ENCODE measurements at regions not wholly inside any gene's neighbourhood (a gene's known extent, or its start where the extent isn't known, plus 50 kb on each side); places are given as distances from the start of the nearest gene placed in this dataset.
"Not testable (repeated sequence)": the region's sequence is repeated elsewhere in the genome, so short reads cannot be mapped to it uniquely, and the experiment has no call there.

DNA sequence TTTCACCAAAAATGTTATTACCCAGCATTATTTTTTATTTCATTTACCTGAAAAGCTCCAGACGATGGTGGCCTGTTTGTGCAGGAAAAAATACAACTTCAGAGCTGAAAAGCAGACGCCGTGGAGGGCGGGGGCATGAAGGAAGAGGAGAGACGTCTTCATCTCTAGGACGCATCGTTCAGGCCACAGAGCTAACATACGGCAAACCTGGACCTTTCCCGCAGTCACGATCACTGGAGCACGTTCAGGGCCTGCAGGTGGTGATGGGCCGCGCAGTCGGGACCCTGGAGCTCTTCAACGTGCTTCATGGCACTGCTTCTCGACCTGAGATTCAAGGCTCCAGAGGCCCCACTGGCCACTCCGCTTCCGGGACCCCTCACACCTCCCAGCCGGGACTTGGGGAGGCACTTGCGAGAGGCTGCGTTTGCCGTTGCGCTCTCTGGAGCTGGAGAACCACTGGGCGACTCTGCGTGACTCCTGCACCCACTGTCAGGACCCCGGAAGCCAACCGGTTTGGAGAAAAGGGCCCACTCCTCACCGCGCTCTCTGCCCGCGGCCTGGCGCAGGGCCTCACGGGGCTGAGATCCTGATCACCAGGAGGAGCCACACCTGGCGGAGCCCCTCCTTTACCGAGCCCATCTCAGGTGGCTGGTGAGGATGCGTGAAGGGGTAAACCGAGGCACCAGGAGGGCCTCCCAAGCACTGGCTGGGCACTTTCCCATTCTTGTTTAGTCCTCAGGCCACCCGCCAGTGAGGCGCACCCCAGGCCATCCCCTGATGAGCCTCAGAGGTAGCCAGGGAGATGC lies 164.4 kb upstream of the AFDN start:
- no peak for DNase-seq

DNA sequence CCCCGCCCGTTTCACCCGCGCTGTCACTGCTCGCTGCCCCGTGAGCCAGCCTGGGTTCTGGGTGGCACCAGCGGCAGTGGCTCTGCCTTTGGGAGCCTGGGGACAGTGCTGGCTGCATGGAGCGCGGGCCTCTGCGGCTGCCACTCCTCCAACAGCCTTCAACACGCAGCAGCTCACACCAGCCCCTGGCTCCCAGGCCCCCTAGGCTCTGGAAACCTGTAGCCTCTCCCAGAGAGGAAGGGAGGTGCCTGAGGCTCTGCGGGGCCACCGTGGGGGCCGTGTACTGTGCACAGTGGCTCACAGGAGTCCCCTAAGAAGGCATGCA lies 163.9 kb upstream of the AFDN start:
- no peak for DNase-seq

DNA sequence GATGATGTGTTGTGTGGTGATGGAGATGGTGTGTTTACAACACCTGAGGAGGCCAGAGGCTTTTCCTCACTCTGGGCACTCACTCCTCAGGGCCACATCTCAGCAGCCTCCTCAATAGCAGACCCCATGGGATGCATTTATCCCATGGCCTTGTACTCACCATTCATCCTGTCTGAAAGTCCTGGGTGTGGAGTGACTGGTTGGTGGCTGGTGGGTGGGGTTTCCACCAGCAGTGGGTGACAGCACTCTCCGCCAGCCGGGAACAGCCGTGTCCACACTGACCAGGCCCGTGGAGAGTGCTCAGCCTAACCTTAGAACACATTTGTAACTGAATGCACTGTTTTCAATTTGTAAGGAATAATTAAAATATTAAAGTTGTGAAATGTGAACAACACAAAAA lies 163.4 kb upstream of the AFDN start:
- DNase-seq, result no peak

DNA sequence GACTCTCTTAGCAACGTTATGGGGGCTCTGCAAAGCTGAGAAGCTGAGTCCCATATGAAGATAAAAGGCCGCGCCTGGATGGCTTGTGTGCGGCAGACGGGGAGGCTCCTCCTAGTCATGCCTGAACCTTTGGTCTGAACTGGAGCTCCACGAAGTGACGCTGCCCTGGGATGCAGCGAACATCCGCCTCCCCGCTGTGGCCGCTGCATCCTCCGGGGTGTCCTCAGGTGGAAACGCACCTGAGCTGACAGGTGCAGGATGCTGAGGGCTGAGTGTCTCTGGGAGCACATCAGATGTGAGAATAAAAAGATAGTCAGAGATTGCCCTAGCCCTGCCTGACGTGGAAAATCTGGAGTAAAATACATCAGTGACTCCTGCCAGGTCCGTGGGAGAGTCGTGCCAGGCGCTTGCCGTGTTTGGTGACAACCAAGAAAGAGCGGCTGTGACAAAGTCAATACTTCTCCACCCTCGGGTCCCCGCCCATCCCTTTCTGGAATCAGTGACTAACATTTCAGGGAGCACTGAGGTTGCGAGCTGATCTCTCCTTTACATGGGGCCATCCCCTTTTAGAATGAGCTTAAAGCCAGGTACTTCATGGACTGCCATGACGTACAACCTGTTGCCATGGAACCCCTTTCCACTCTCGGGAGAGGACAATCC lies 162.8 kb upstream of the AFDN start:
- DNase-seq, result no peak

DNA sequence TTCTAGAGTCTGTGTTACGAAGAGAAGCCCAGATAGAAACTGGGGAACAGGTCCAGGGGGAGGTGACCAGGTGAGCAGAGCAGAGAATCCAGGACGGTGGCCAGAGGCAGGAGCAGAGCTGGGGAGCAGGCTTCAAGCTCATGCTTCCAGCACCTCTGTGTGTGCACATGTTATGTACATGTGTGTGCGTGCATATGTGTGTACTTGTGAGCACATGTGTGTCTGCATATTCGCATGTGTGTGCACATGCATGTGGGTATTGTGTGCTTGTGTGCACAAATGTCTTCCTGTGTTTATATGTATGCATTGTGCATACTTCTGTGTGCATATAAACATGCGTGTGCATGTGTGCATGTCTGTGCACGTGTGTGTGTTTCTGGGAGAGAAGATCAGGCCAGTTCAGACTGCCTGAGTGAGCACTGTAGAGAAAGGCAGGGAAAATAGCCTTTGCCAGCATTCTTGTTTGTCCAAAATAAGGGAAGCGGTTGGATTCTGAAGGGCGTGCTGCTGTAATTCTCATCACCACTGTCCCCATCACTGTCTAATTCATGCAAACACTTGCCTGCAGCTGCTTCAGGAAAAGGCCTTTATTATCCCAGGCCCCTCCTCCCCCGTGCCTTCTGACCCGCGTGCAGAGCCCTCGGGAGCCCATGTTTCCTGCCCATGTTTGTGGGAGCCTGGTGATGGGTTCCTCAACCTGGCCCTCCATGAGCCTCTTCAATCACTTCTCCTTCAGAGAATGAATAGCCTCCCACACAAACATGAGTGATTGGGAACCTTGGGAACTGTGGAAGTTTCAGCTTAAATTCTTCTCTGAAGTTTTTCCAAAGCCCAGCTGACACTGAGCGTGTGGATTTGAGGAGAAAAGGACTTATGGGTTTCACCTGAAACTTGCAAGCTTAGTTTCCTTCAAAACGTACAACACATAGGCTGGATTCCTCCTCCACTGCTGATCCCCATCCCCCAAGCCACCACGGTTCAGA lies 161.7 kb upstream of the AFDN start:
- no peak for DNase-seq

DNA sequence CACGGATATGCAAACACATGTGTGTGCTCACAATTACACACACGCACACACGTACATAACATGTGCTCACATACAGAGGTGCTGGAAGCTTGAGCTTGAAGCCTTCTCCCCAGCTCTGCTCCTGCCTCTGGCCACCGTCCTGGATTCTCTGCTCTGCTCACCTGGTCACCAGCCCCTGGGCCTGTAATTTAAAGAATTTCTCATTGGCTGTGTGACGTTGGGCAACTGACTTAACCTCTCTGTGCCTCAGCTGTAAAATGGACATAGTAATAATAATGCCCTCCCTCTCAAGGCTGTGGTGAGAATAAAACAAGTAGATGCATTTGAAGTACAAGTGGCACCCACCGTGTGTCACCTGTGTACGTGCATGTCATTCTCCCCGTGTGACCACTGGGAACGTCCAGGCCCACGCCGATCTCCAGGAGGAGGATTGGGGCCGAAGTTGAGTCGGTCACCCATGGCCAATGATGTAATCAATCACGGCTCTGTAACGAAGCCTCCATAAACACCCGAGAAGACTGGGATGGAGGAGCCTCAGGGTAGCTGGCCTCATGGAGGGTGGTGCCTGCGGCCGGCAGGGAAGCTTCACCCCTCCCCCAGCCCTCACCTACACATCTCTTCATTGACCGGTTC lies 160.9 kb upstream of the AFDN start:
- no peak for DNase-seq

DNA sequence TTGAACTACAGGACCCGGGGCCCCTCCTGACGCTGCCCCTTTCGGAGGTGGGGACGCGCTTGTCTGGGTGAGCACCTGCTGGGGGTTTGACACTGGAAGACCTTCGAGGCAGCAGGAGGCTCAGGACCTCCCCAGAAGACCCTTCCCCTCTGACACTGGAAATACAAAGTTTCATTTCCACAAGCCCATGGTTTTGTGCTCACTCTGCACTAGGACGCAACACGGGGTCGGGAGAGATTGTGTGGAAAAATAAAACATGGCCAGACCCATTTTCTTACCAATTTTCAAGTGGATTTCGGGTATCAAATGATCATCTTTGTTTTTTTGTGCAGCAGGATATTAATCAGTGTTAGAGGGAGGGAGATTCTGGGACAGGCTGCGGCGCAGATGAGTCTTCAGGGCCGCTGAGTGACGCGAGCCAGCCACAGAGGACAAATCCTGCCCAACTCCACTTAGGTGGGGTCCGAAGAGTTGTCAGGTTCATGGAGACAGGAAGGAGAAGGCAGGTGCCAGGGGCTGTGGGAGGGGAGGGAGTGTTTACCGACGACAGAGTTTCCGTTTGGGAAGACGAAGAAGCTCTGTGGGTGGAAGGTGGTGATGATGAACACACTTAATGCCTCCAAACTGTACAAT lies 160.0 kb upstream of the AFDN start:
- no peak for DNase-seq

DNA sequence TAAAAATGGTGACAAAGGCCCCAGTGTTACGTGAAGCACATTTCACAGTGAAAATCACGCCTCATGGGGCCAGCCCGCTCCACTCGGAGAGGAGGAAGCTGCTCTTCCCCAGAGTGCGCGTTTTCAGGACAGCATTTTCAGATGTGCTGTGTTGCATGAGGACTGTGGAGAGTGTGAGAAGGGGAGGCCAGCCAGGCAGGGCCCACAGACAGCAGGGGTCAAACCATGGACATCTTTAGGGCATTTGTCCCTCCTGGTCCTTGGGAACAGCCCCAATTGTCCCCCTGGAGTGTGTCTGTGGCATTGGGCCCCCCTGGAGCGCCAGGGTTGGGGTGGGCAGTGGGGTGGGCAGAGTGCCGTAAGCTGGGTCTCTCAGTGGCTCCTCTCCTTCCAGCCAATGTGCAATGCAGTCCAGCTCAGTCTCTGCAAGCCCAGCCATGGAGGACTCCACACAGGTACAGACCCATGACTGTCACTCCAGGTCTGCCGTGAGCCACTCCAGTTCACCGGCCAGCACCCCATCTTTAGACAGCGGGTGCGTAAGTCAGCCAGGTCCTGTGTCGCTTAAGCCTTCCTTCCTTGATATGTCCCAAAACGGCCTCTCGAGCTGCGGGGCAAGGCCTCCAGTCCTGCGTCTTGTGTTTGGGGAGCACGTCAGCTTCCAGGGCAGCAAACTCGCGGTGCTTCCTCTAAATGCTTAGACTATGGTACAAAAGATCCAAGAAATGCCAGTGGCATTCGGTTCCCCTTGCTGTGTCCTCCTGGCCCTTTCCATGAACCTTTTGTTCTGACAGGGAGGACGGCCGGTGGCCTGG lies 159.3 kb upstream of the AFDN start:
- no peak for DNase-seq

DNA sequence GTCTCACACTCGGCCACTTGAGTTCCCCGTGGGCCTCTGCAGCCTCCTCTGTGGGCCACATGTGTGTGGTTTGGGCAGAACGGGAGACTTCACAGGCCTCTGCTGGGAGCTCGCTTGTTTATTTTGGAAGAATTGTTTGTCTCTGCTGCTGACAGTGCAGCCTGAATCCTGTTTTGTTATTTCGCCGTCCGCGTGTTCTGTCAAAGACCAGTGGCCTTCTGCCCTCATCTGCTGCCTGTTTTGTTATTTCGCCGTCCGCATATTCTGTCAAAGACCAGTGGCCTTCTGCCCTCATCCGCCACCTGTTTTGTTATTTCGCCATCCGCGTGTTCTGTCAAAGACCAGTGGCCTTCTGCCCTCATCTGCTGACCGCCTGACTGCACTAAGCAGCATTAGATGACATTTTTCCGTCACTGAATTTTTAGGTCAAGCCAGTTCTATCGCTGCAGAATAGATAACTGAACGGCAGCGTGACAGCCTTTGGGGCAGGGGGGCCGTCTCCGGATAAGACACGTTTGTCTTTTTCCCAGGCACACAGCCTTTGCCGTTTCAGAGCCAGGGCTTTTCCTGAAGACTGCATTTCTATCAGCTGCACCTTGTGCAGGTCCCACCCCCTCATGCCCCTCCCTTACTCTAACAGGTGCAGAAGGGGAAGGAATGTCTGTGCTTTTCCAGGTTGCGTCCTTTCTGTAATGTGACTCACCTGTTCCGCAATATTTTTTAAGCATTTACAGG lies 158.5 kb upstream of the AFDN start:
- no peak for DNase-seq

DNA sequence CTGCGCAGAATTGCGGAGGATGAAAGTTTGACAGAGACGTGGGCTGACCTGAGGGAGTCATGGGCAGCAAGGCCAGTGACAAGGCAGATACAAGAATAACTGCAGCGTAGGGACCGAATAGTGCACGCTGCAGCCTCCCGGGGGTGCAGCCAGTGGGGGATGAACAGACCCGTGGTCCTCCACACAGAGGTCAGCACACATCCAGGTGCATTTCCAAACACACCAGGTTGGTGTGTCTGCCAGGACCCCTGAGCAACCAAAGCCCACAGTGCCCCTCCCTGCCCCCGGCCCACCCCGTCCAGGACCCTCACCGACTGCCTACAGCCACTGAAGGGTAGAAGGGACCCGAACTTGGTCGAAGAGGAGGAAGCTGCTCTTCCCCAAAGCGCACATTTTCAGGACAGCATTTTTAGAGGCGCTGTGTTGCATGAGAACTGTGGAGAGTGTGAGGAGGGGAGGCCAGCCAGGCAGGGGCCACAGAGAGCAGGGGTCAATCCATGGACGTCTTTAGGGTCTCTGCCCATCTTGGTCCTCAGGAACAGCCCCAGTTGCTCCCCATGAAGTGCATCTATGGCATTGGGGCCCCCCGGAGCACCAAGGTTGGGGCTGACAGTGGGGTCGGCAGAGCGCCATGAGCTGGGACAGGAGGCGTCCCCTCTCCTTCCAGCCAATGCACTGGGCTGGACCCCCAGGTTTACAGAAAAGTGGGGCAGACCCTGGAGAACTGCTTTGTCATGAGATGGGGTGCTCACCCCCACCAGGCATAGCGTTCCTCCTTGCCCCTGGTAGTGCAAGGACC lies 157.8 kb upstream of the AFDN start:
- no peak for DNase-seq

DNA sequence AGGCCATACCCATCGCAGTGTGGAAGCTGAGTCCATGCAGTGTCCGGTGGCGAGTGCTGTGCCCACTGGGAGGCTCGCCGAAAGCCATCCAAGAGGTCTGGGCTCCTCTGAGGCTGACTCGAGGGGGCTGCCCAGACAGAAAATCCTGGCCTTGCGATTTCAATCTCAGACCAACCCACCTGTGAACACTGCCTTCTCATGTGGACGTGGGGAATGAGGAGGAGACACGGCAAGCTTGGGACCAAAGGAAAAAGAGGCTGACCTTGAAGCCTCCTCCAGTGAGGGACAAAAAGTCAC lies 157.2 kb upstream of the AFDN start:
- DNase-seq, result no peak

DNA sequence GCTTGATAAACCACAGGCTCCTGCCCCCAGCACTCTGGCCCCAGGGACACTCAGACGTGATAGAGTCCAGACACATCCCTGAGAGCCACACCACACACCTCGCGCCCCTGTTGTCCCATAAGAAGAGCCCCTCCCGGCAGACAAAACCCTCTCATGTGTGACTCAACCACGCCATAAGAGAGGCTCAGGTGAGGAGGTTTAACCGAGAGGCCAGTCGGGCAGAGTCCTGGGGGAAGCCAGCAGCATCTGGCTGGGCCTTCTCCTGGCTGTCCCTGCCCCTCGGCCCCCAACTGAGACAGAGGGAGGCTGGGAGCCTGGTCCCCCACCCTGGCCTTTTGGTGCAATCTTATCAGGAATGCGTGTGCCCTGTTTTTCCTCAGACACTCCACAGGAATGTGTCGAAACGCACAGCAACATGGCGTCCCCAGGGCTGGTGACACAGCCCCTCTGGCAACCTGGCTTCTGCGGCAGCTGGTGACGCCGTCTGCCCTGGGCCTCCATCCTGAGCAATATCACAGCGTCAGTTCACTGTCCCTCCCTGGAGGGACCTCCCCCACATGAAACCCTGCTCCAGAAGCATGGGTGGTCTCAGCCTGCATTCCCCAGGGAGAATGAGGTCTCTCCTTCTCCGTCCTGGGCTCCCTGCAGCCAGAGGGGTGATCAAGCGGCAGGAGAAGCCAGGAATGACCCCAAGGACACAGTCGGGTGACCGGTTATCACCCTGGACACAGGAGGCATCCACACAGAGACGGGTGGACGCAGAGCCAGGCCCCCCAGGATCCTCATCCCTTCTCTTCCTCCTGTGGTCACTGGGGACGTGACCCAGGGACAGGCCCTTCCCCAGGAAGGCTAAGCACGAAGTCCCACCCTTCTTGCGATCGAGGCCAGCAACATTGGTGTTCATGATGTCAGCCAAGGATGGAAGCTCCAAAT lies 156.6 kb upstream of the AFDN start:
- no peak for DNase-seq

DNA sequence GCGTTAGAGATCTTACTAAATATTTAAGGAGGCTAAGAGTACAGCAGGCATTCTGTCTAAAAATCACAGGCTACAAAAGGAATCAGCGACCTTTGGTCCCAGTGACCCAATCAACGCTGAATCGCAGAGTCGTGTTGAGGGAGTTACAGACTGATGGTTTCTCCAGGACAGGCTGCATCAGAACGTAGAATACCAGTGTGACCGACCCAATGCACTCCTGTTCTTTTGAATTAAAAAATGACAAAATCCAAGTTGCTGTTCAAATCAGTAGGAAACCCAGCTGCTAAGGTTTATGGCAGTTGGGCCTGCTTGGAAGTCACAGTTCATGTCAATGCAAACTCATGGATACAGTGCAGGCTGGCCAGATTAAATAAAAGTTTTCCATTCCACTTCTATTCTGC lies 155.8 kb upstream of the AFDN start:
- no peak for DNase-seq

DNA sequence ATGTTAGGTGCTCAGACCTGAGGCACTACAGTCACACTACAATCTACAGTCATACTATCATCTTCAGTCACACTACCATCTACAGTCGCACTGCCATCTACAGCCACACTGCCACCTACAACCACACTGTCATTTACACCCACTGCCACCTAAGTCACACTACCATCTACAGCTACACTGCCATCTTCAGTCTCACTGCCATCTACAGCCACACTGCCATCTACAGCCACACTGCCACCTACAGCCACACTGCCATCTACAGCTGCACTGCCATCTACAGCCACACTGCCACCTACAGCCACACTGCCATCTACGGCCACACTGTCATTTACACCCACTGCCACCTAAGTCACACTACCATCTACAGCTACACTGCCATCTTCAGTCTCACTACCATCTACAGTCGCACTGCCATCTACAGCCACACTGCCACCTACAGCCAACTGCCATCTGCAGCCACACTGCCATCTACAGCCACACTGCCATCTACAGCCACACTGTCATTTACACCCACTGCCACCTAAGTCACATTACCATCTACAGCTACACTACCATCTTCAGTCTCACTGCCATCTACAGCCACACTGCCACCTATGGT lies 155.2 kb upstream of the AFDN start:
- not testable (repeated sequence) for DNase-seq

DNA sequence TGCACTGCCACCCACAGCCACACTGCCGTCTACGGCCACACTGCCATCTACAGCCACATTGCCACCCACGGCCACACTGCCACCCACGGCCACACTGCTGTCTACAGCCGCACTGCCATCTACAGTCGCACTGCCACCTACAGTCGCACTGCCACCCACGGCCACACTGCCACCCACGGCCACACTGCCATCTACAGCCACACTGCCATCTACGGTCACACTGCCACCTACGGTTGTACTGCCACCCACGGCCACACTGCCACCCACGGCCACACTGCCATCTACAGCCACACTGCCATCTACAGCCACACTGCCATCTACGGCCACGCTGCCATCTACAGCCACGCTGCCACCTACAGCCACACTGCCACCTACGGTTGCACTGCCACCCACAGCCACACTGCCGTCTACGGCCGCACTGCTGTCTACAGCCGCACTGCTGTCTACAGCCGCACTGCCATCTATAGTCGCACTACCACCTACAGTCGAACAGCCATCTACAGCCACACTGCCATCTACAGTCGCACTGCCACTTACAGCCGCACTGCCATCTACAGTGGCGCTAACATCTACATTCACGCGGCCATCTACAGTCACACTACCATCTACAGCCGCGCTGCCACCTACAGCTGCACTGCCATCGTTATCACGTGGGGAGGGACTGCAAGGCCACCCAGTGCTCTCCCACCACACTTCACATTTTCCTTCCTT lies 154.6 kb upstream of the AFDN start:
- DNase-seq, result no peak

DNA sequence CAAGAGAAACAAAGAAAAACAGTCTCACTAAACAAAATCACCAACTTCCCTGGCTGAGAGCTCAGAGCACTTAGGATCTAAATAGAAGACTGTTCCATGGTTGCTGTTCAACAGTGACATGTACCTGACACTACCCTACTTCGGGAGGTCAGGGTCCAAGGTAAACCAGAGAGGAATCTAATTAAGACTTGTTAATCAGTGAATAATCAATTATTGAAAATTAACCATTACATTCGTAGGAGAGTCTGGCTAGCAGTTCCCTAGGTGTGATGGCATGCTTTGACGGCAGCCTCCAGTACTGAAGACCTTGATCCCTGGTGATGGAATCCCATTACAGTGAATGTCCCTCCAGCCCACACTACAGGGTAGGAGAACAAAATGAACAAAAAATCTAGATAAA lies 154.0 kb upstream of the AFDN start:
- DNase-seq, result no peak

DNA sequence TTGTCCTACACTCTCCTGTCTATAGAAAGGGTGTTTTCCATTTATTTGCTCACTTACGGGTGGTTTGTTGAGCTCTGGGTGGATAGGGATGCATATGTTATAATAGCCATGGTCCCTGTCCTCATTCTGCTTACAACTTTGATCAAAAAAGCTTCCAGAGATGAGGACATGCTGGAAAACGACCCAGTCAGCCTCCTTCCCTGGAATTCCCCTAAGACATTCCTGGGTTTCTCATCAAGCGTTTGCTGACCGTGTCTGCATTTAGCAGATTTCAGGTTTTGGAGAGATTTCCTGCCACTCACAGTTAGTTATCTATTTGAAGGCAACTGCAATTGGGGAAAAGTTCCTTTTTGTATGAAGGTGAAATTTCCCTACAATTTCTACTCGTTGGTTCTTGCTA lies 152.8 kb upstream of the AFDN start:
- DNase-seq, result no peak

DNA sequence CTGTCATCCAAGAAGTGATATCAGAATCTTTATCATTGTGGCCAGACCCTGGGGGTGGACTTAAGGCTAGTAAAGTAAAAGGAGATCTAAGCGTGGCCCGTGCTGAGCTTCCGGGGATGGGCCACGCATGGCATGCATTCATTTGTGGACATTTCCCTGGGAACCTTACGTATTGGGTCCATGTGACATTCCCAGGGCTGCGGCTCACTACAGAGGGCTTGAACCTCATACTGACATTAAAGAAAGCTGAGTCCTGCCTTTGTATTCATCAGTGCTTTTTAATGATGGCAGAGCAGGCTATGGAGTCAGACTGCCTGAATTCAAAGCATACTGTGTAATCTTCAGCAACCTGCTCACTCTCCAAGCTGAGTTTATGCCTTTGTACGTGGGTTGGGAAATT lies 152.2 kb upstream of the AFDN start:
- no peak for DNase-seq
